ENCODE measurements at regions not wholly inside any gene's neighbourhood (a gene's known extent, or its start where the extent isn't known, plus 50 kb on each side); places are given as distances from the start of the nearest gene placed in this dataset.

GRCh38 chr1:186530109-186530508 lies 69.2 kb upstream of the PDC start:
- no peak for TF ChIP-seq POLR2A (IDR thresholded peaks at IDR 0.05)
- no peak for TF ChIP-seq CTCF (IDR thresholded peaks at IDR 0.05)
- TF ChIP-seq EP300 (IDR thresholded peaks at IDR 0.05; ENCODE audit: low read depth), result no peak
